Activated T-helper 1 cell treated with anti-CD3 and anti-CD28 coated beads, Interleukin-12 subunit alpha, Interleukin-12 subunit beta, Interleukin-2, Interleukin-4 antibody, amounts not matched to agents 30 ng/mL and 10 ng/mL and 1 ng/mL, durations not matched to agents 14 hours and 24 hours and 36 hours (primary cell): ENCODE measurements at regions not wholly inside any gene's neighbourhood (a gene's known extent, or its start where the extent isn't known, plus 50 kb on each side); places are given as distances from the start of the nearest gene placed in this dataset.
A peak's percentile ranks its signal among the peaks of the same experiment; 100 is the strongest.
"Not testable (repeated sequence)": the region's sequence is repeated elsewhere in the genome, so short reads cannot be mapped to it uniquely, and the experiment has no call there.

Experiments used
- DNase-seq: peaks from one replicate; pipeline ENCODE4 v3.0.0; 2021; ENCODE audit warnings: low spot score
- H3K27ac Mint-ChIP-seq: one replicate; pipeline ENCODE4 v1.8.0; 2021; ENCODE audit warnings: mild to moderate bottlenecking, mixed read lengths
- H3K27me3 Mint-ChIP-seq: one replicate; pipeline ENCODE4 v1.8.0; 2022; ENCODE audit warnings: mild to moderate bottlenecking, moderate library complexity, mixed read lengths; ENCODE audit not compliant: insufficient read depth
- H3K36me3 Mint-ChIP-seq: one replicate; pipeline ENCODE4 v1.8.0; 2021; ENCODE audit warnings: low read depth, mixed read lengths
- H3K4me1 Mint-ChIP-seq: one replicate; pipeline ENCODE4 v1.8.0; 2021; ENCODE audit warnings: low read depth, mixed read lengths
- H3K4me3 Mint-ChIP-seq: one replicate; pipeline ENCODE4 v1.8.0; 2021; ENCODE audit warnings: mild to moderate bottlenecking, moderate library complexity, mixed read lengths
- H3K9me3 Mint-ChIP-seq: one replicate; pipeline ENCODE4 v1.8.0; 2021; ENCODE audit warnings: mixed read lengths
- intact Hi-C: fragments of 100-400 bp; cut with micrococcal nuclease; formaldehyde crosslinking; loops from one replicate; pipeline ENCODE4 v1.15.1; 2024

DNA sequence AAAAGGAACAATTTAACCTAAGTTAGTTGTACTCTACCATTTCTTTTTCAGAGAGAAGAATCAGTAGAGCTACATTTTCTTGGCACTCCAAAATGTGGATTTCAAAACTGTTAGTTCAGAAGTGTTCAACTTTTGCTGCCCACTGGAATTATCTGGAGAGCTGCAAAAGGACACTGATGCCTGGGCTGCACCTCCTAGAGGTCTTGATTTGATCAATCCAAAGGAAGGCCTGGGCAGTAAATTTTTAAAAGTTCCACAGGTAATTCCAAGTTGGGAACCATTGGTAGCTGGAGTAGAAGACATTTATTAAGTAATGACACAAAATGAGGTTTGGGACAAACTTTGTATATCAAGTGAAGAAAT lies 79.3 kb upstream of the HMCN1 start:
- H3K4me1 Mint-ChIP-seq, result peaks cover 10% of the 10 kb centered on the region
- no peak overlapping the region for H3K4me3 Mint-ChIP-seq
- DNase-seq, result no peak
- intact Hi-C loops, result no loop called here
- peaks cover 4% of the 10 kb centered on the region for H3K27me3 Mint-ChIP-seq
- H3K36me3 Mint-ChIP-seq, result peaks cover 2% of the 10 kb centered on the region
- no peaks in the 10 kb centered on the region for H3K9me3 Mint-ChIP-seq
- no peak overlapping the region for H3K27ac Mint-ChIP-seq

DNA sequence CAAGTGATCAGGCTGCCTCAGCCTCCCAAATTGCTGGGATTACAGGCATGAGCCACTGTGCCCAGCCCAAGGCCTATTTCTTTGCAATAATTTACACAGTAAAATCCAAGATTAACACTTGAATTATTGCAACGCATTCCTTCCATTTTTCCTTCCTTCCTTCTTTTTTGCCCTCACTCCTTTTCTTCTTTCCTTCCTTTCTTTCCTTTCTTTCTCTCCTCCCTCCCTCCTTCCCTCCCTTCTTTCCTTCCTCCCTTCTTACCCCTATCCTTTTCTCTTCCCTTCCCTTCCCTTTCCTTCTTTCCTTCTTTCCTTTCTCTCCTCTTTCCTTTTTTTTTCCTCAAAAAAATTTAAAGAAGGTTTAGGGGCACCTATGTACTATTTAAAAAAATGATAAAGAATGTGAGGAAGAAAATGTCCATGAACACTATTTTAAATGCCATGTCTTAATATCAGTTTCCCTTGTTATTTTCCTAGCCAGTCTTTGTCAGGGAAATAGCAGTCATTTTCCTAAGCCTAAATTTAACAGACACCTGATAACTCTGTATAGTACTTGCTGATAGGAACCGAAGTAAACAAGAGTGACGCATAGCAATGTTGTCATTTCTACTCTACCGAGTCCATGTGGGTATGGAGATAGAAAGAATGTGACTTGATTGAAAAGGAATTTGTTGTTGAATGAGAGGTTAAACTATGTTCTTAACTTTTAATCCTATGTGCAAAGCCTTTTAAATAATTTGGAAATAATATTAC lies 79.8 kb upstream of the HMCN1 start:
- Mint-ChIP-seq H3K4me1 (peaks cover 10% of the 10 kb centered on the region), H3K4me3 (no peak overlapping the region), H3K27ac (no peak overlapping the region), H3K9me3 (no peaks in the 10 kb centered on the region), H3K27me3 (peaks cover 4% of the 10 kb centered on the region), H3K36me3 (peaks cover 2% of the 10 kb centered on the region)
- intact Hi-C loops, result no loop called here
- no peak for DNase-seq

DNA sequence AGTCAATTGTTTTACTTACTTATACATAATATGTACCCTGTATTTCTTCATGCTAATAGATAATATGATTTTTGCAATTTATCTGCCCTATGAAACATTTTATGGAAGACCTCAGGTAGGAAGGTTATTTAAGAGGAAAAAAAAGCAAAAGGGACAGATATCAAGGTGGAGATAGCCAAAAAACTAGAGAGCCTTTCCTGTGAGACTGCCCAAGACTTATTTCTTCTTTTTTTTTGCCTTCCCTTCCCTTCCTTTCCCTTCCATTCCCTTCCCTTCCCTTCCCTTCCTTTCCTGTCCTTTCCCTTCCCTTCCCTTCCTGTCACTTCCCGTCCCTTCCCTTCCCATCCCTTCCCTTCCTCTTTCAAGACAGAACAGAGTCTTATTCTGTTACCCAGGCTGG lies 80.6 kb upstream of the HMCN1 start:
- intact Hi-C loops, result no loop called here
- Mint-ChIP-seq H3K9me3 (no peaks in the 10 kb centered on the region), H3K4me1 (peaks cover 10% of the 10 kb centered on the region), H3K36me3 (peaks cover 2% of the 10 kb centered on the region), H3K27me3 (peaks cover 4% of the 10 kb centered on the region), H3K4me3 (no peak overlapping the region), H3K27ac (no peak overlapping the region)
- DNase-seq, result no peak

DNA sequence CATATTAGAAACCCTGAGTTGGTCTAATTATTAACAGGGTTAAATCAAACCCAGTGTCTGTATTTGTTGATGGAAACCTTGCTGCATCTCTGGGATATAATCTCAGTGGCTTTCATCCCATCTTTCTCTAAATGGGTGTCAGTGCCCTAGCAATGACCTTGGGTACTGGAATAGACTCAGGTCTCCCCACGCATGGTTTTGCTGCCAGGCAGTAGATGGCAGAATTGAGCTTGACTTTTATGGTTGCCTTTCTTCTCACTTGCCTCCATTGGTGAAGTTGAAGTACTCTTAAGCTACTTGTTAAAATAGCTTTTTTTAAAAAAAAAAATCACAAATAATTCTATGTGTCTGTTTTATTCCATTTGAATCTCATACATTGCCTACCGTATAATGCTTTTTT lies 81.8 kb upstream of the HMCN1 start:
- Mint-ChIP-seq H3K27ac (no peak overlapping the region), H3K9me3 (peaks cover 4% of the 10 kb centered on the region), H3K27me3 (peaks cover 4% of the 10 kb centered on the region), H3K4me3 (no peak overlapping the region), H3K4me1 (peaks cover 9% of the 10 kb centered on the region), H3K36me3 (peaks cover 4% of the 10 kb centered on the region)
- DNase-seq, result no peak
- intact Hi-C loops, result loop anchor here (1.0 kb wide), 1 partner anchor 29 kb away; no protein-coding TSS in a partner anchor

DNA sequence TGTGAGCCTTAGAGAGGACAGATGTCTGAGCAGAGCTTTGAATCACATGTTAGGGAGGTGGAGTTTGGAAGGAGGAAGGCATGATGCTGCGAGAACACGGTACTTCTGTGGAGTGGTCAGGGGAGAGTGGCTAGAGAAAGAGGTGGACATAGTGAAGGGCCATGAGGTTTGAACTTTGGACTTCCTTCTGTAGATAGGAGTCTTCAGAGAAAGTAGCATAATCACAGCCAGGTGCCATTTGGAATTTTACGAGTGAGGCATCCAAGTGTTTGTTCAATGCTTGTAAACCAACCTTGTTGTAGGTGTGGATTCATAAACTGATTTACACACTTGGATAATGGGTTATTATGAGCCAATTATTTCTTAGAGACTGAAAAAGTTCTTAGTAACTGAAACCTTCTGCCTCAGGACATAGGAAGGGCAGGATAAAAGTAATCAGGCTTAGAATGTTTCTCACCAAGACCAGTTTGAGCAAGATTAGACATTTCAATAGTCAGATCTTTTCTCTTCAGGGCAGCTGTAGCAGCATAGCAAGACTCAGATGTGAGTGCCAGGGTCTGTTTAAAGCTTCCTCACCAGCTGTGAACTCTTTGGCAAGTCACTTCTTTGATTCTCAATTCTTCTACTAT lies 83.5 kb upstream of the HMCN1 start:
- Mint-ChIP-seq H3K36me3 (peaks cover 4% of the 10 kb centered on the region), H3K4me1 (peaks cover 21% of the 10 kb centered on the region), H3K27ac (no peak overlapping the region), H3K9me3 (peaks cover 4% of the 10 kb centered on the region), H3K27me3 (peaks cover 4% of the 10 kb centered on the region), H3K4me3 (no peak overlapping the region)
- DNase-seq, result no peak
- intact Hi-C loops, result no loop called here

DNA sequence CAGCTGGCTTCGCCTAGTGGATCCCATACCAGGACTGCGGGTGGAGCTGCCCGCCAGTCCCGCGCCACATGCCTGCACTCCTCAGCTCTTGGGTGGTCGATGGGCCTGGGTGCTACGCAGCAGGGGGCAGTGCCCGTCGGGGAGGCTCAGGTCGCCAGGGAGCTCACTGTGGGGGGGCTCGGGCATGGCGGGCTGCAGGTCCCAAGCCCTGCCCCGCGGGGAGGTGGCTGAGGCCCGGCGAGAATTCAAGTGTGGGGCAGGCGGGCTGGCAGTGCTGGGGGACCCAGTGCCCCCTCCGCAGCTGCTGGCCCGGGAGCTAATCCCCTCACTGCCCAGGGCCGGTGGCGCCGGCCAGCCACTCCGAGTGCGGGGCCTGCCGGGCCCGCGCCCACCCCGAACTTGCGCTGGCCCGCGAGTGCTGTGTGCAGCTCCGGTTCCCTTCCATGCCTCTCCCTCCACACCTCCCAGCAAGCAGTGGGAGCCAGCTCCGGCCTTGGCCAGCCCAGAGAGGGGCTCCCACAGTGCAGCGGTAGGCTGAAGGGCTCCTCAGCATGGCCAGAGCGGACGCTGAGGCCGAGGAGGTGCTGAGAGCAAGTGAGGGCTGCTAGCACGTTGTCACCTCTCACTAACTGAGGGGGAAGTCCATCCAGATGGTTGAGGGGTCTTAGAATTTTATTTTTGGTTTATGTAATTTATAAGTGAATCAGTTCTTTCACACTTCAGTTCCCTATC lies 85.2 kb upstream of the HMCN1 start:
- no peak overlapping the region for H3K27ac Mint-ChIP-seq
- intact Hi-C loops, result no loop called here
- no peak for DNase-seq
- peaks cover 2% of the 10 kb centered on the region for H3K27me3 Mint-ChIP-seq
- peaks cover 37% of the 10 kb centered on the region for H3K4me1 Mint-ChIP-seq
- H3K9me3 Mint-ChIP-seq, result peaks cover 13% of the 10 kb centered on the region
- peaks cover 10% of the 10 kb centered on the region for H3K36me3 Mint-ChIP-seq
- no peak overlapping the region for H3K4me3 Mint-ChIP-seq

DNA sequence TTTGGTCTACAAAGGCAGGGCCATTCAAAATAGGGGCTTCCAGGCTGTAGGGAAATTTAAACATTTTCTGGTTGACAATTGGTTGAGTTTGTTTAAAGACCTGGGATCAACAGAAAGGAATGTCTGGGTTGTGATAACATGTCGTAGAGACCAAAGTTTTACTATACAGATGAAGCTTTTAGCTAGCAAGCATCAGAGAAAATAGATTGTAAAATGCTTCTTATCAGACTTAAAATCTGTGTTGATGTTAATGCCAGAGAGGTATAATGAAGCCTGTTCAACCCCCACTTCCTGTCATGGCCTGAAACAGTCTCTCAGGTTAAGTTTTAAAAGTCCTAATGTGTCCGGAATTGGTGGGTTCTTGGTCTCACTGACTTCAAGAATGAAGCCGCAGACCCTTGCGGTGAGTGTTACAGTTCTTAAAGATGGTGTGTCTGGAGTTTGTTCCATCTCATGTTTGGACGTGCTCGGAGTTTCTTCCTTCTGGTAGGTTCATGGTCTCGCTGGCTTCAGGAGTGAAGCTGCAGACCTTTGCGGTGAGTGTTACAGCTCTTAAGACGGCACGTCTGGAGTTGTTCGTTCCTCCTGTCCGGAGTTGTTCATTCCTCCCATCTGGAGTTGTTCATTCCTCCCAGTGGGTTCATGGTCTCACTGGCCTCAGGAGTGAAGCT lies 86.5 kb upstream of the HMCN1 start:
- Mint-ChIP-seq H3K9me3 (peaks cover 24% of the 10 kb centered on the region), H3K4me1 (peaks cover 45% of the 10 kb centered on the region), H3K36me3 (peaks cover 16% of the 10 kb centered on the region)
- H3K27me3 Mint-ChIP-seq, DNase-seq, H3K4me3 Mint-ChIP-seq, H3K27ac Mint-ChIP-seq, intact Hi-C loops: not testable (repeated sequence)

DNA sequence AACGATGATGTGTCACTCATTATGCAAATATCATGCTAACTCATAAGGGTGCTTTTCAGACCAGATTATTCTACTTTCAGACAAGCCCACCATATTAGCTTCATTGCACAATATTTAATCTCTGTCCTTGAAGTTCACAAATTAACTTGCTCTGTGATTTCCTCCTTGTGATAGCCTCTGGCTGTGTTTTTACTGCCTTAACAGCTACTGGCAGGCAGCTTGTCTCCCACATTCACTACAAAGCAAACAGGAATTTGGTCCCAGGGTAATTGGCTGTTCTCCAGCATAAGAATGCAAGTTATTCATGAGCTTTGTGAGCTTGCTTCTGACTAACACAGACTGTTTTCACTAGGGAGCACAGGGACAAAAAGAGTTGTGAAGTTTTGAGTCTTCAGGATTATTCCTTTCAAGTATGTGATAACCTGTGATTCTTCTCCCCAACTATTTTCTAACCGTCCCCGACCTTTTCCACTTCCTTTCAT lies 87.9 kb upstream of the HMCN1 start:
- Mint-ChIP-seq H3K4me3 (no peak overlapping the region), H3K9me3 (peaks cover 28% of the 10 kb centered on the region), H3K4me1 (peaks cover 45% of the 10 kb centered on the region), H3K36me3 (peaks cover 20% of the 10 kb centered on the region), H3K27me3 (no peaks in the 10 kb centered on the region), H3K27ac (no peak overlapping the region)
- no peak for DNase-seq
- intact Hi-C loops, result no loop called here

DNA sequence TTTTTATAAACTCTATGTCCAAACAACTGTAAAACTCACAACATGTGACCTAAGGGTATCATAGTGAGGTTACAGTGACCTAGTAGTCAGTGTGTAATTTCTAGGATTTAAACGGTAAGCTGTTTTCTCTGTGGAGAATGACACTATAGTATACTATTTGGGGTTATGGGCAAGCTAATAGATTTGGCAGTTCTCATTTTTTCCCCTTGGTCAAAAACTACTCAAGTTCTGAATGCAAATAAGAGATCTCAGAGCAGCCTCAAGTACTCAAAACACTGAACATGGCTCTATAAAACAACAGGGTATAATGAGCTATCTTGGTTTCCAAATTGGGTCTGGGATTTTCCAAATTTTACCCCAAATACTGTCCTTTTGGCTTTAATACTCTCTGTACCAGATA lies 88.5 kb upstream of the HMCN1 start:
- intact Hi-C loops, result no loop called here
- DNase-seq, result no peak
- Mint-ChIP-seq H3K4me1 (peaks cover 45% of the 10 kb centered on the region), H3K36me3 (peaks cover 21% of the 10 kb centered on the region), H3K27me3 (no peaks in the 10 kb centered on the region), H3K27ac (no peak overlapping the region), H3K4me3 (no peak overlapping the region), H3K9me3 (peaks cover 32% of the 10 kb centered on the region)

DNA sequence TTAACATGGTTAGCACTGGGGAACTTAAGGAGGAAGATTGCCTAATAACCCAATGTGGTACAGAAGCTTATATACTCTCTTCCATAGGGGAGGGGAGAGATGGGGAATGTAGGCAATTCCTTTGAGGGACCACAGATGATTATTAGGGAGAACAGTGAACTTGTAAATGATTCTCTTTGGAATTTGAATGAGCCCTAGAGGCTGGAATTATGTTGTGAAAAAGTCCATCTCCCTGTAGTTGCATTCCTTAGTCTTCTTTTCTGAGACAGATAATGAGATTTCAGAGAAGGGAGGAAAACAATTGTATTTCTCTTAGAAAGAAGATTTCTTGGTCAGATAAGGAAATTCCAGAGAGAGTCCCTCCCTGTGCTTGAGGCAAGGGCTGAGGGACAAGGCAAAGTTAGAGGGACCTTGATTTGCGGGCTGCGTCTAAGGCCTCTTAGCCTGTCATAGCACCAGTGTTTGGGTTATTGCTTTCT lies 89.0 kb upstream of the HMCN1 start:
- Mint-ChIP-seq H3K4me1 (peaks cover 45% of the 10 kb centered on the region), H3K27ac (no peak overlapping the region), H3K9me3 (peaks cover 37% of the 10 kb centered on the region), H3K36me3 (peaks cover 21% of the 10 kb centered on the region), H3K4me3 (no peak overlapping the region), H3K27me3 (no peaks in the 10 kb centered on the region)
- intact Hi-C loops, result no loop called here
- no peak for DNase-seq

DNA sequence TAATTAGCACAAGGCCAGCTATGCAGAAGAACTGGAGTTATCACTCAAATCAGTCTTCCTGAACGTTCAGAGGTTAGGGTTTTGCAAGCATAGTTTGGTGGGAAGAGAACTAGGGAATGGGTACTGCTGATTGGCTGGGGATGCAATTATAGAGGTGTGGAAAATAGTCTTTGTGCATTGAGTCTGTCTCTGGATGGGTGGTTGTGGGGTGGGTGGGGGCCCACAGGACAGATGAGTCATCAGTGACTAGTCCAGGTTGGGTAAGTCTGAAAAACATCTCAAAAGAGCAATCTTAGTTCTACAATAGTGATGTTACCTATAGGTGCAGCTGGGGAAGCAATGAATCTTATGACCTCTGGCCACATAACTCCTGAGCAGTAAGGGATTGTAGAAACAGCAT lies 89.7 kb upstream of the HMCN1 start:
- Mint-ChIP-seq H3K9me3 (peaks cover 38% of the 10 kb centered on the region), H3K4me3 (no peak overlapping the region), H3K4me1 (peaks cover 45% of the 10 kb centered on the region), H3K27ac (no peak overlapping the region), H3K36me3 (peaks cover 21% of the 10 kb centered on the region), H3K27me3 (no peaks in the 10 kb centered on the region)
- DNase-seq, result no peak
- intact Hi-C loops, result no loop called here

DNA sequence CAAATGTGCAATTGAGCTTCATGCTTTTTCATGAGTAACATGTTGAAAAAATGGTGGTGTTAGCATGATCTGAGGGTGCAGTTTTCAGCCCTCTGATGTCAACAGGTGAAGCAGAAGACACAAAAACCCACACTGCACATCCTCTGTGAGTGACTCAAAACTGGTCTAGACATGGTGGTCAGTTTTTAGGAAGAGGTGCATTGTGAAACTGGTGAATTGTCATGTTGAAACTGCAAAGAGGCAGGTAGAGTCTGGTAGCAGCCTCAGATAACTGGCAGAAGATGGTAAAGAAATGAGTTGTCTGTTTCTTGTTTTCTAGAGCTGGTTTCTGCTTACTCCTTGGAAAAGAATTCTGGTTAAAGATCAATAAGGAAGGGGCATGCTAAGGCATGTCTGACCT lies 97.3 kb upstream of the HMCN1 start:
- Mint-ChIP-seq H3K27me3 (no peaks in the 10 kb centered on the region), H3K36me3 (peaks cover 27% of the 10 kb centered on the region), H3K4me1 (peaks cover 17% of the 10 kb centered on the region), H3K9me3 (peaks cover 41% of the 10 kb centered on the region), H3K27ac (peak overlapping the region; percentile 89), H3K4me3 (peak overlapping the region; percentile 27)
- intact Hi-C loops, result loop anchor here (1.0 to 10.0 kb wide), 9 partner anchors 26 to 744 kb away; partner anchors contain the start of genes IVNS1ABP and PRG4
- DNase-seq, result peak; percentile 61
